Heart left ventricle (tissue), 16 donors: ENCODE measurements at regions not wholly inside any gene's neighbourhood (a gene's known extent, or its start where the extent isn't known, plus 50 kb on each side); places are given as distances from the start of the nearest gene placed in this dataset.

ENCODE experiments used
- ATAC-seq, 4 donors: fragments of 200-7000 bp; cut with Tn5 transposase; one replicate each; pipeline ENCODE4 v1.9.1; 2020 to 2022; ENCODE audit warnings: moderate library complexity in 4 of 4, mild to moderate bottlenecking in 3 of 4, moderate number of reproducible peaks in 1 of 4
- DNase-seq, 5 donors: peaks; one replicate each; pipeline ENCODE4 v3.0.0-alpha.2; 2020
- H3K27ac ChIP-seq, 12 donors: fragments of 200-600 bp; sonication (generic) in 4 of 12; one replicate each; pipeline versions ENCODE4 v1.5.0 to v1.8.0; 2016 to 2022; ENCODE audit warnings: mild to moderate bottlenecking in 2 of 12
- H3K27me3 ChIP-seq, 9 donors: fragments of 200-600 bp; sonication (generic) in 2 of 9; one replicate each; pipeline versions ENCODE4 v1.5.1 to v1.8.0; 2016 to 2022; ENCODE audit warnings: mild to moderate bottlenecking in 3 of 9
- H3K36me3 ChIP-seq, 9 donors: fragments of 200-600 bp; sonication (generic) in 2 of 9; one replicate each; pipeline versions ENCODE4 v1.5.0 to v1.8.0; 2018 to 2022; ENCODE audit warnings: mild to moderate bottlenecking in 2 of 9
- H3K4me1 ChIP-seq, 12 donors: fragments of 200-600 bp; sonication (generic) in 4 of 12; one replicate each; pipeline versions ENCODE4 v1.5.0 to v1.8.0; 2016 to 2022; ENCODE audit warnings: mild to moderate bottlenecking in 3 of 12
- H3K4me3 ChIP-seq, 12 donors: fragments of 200-600 bp; sonication (generic) in 4 of 12; one replicate each; pipeline versions ENCODE4 v1.5.0 to v1.8.0; 2017 to 2022; ENCODE audit warnings: mild to moderate bottlenecking in 9 of 12, moderate library complexity in 4 of 12
- H3K9me3 ChIP-seq, 12 donors: fragments of 200-600 bp; sonication (generic) in 4 of 12; one replicate each; pipeline versions ENCODE4 v1.5.0 to v1.8.0; 2016 to 2022; ENCODE audit warnings: mild to moderate bottlenecking in 1 of 12
- POLR2A ChIP-seq, 2 donors: fragments of 450-650 bp; IDR thresholded peaks; one replicate each; pipeline ENCODE4 v1.6.1; 2017; ENCODE audit warnings: antibody characterized with exemption in 2 of 2, mild to moderate bottlenecking in 2 of 2, moderate library complexity in 2 of 2
- WGBS, 4 donors: extraction: QIAGEN DNeasy Blood & Tissue Kit in 2 of 4; methylation state at CpG; one replicate each; pipeline versions ENCODE4 v1.1.5 to v1.1.7; 2013 to 2018; 5-methylcytosine and 5-hydroxymethylcytosine counted together
- intact Hi-C, 10 donors: fragments of 100-400 bp; cut with DNase I; formaldehyde crosslinking; loops; one replicate each; pipeline versions ENCODE4 v1.11.1 to v1.14.2; 2022
- TF ChIP-seq, protein P1 (sequence below), 12 donors: fragments of 200-600 bp; sonication (generic) in 4 of 12; IDR thresholded peaks; one replicate each; pipeline versions ENCODE4 v1.5.0 to v1.8.0; 2018 to 2022; ENCODE audit warnings: antibody characterized with exemption in 12 of 12, mild to moderate bottlenecking in 5 of 12
- donor health status: ischemic (EF 13 %, LVEDD 7.1; RV severe dilation, severe dysfunction).
- donor health status: healthy with polysubstance abuse.
- donor health status: DM: no; HTN: yes; CAD: no.
- donor health status: DM: no; HTN: no; CAD: no.
- donor health status: ischemic (EF 25% LVEDD 6.9; RV normal size, moderate dysfunction).
- donor health status: ischemic (EF 25% LVEDD 5.7; RV mildly dilated, moderate dysfunction).
- donor health status: healthy.
- donor health status: DM: yes; HTN: yes; CAD: no.
- donor health status: ischemic (EF 35%, LVEDD 5.7; RV mildly dilated, moderate dysfunction).
- donor health status: nonischemic (EF 11% LVEDD 7.7; RV severe dilation, severe dysfunction).
- donor health status: DM: yes; HTN: yes; CAD: no.
- donor health status: PGD.
- donor health status: ischemic (EF 29% LVEDD 5.4; RV normal size, mild dysfunction).
- donor health status: nonischemic (EF 23%, LVEDD 6.1; RV moderate dilation, normal function).

- no peaks in the 10 kb centered on the region for H3K4me1 ChIP-seq
- intact Hi-C loops = no loop called here
- H3K27me3 ChIP-seq = no peaks in the 10 kb centered on the region
- no peaks in the 10 kb centered on the region for H3K36me3 ChIP-seq
- peaks cover 0 to 4% (median 0%) of the 10 kb centered on the region in 12 donors for H3K9me3 ChIP-seq
- no peak overlapping the region for H3K27ac ChIP-seq
- H3K4me3 ChIP-seq = no peak overlapping the region
- WGBS, 4 donors = 22 to 43% (median 28%) methylated on average over 4 of the region's 4 CpGs
- TF ChIP-seq, protein P1, sequence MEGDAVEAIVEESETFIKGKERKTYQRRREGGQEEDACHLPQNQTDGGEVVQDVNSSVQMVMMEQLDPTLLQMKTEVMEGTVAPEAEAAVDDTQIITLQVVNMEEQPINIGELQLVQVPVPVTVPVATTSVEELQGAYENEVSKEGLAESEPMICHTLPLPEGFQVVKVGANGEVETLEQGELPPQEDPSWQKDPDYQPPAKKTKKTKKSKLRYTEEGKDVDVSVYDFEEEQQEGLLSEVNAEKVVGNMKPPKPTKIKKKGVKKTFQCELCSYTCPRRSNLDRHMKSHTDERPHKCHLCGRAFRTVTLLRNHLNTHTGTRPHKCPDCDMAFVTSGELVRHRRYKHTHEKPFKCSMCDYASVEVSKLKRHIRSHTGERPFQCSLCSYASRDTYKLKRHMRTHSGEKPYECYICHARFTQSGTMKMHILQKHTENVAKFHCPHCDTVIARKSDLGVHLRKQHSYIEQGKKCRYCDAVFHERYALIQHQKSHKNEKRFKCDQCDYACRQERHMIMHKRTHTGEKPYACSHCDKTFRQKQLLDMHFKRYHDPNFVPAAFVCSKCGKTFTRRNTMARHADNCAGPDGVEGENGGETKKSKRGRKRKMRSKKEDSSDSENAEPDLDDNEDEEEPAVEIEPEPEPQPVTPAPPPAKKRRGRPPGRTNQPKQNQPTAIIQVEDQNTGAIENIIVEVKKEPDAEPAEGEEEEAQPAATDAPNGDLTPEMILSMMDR (IDR thresholded peaks at IDR 0.05) = no peak
- TF ChIP-seq POLR2A (IDR thresholded peaks at IDR 0.05) = no peak
- DNase-seq (no peak), ATAC-seq (no peak)
Measured at GRCh38 chr13:87403748-87404432, 267.3 kb upstream of the SLITRK5 start.

- no peak overlapping the region for H3K27ac ChIP-seq
- no peaks in the 10 kb centered on the region for H3K36me3 ChIP-seq
- intact Hi-C loops = no loop called here
- no peaks in the 10 kb centered on the region for H3K27me3 ChIP-seq
- no peak overlapping the region for H3K4me3 ChIP-seq
- DNase-seq (no peak), ATAC-seq (no peak)
- peaks cover 0 to 8% (median 0%) of the 10 kb centered on the region in 12 donors for H3K9me3 ChIP-seq
- no peaks in the 10 kb centered on the region for H3K4me1 ChIP-seq
- TF ChIP-seq, protein P1 (IDR thresholded peaks at IDR 0.05) = no peak
- TF ChIP-seq POLR2A (IDR thresholded peaks at IDR 0.05) = no peak
Measured at GRCh38 chr13:87426742-87427141, 244.4 kb upstream of the SLITRK5 start.

GRCh38 chr13:87444135-87444534 lies 227.0 kb upstream of the SLITRK5 start:
- DNase-seq = no peak
- TF ChIP-seq, protein P1 (IDR thresholded peaks at IDR 0.05) = no peak
- no peak for TF ChIP-seq POLR2A (IDR thresholded peaks at IDR 0.05)
- H3K4me3 ChIP-seq = no peak overlapping the region
- 42 to 62% (median 54%) methylated on average over 2 of the region's 2 CpGs for WGBS, 4 donors
- H3K9me3 ChIP-seq = peaks cover 0 to 7% (median 0%) of the 10 kb centered on the region in 12 donors
- H3K27ac ChIP-seq = no peak overlapping the region
- intact Hi-C loops = no loop called here
- no peaks in the 10 kb centered on the region for H3K36me3 ChIP-seq
- no peaks in the 10 kb centered on the region for H3K4me1 ChIP-seq
- no peaks in the 10 kb centered on the region for H3K27me3 ChIP-seq
- ATAC-seq = no peak

GRCh38 chr13:87452281-87452680 lies 218.9 kb upstream of the SLITRK5 start:
- no peak overlapping the region for H3K4me3 ChIP-seq
- WGBS, 4 donors = 85 to 94% (median 88%) methylated on average over 2 of the region's 2 CpGs
- no peaks in the 10 kb centered on the region for H3K36me3 ChIP-seq
- no peak overlapping the region for H3K27ac ChIP-seq
- no peaks in the 10 kb centered on the region for H3K4me1 ChIP-seq
- TF ChIP-seq, protein P1 (IDR thresholded peaks at IDR 0.05) = no peak
- TF ChIP-seq POLR2A (IDR thresholded peaks at IDR 0.05) = no peak
- no peak for ATAC-seq
- H3K27me3 ChIP-seq = no peaks in the 10 kb centered on the region
- peaks cover 0 to 6% (median 0%) of the 10 kb centered on the region in 12 donors for H3K9me3 ChIP-seq
- intact Hi-C loops = no loop called here
- DNase-seq = no peak
